ENCODE measurements at regions not wholly inside any gene's neighbourhood (a gene's known extent, or its start where the extent isn't known, plus 50 kb on each side); places are given as distances from the start of the nearest gene placed in this dataset.

- TF ChIP-seq CTCF (IDR thresholded peaks at IDR 0.05; ENCODE audit: low read depth, low read length): no peak
- no peak overlapping the region for H3K4me3 ChIP-seq (ENCODE audit: low read depth, low read length)
Observed at GRCh38 chr1:14476170-14476955, 122.1 kb upstream of the KAZN start.

- TF ChIP-seq CTCF (IDR thresholded peaks at IDR 0.05; ENCODE audit: low read depth, low read length): no peak
- no peak overlapping the region for H3K4me3 ChIP-seq (ENCODE audit: low read depth, low read length)
Observed at GRCh38 chr1:14478120-14478519, 120.4 kb upstream of the KAZN start.

GRCh38 chr1:14479865-14480264 lies 118.6 kb upstream of the KAZN start:
- no peak for TF ChIP-seq CTCF (IDR thresholded peaks at IDR 0.05; ENCODE audit: low read depth, low read length)
- H3K4me3 ChIP-seq (ENCODE audit: low read depth, low read length): no peak overlapping the region

- H3K4me3 ChIP-seq (ENCODE audit: low read depth, low read length): no peak overlapping the region
- TF ChIP-seq CTCF (IDR thresholded peaks at IDR 0.05; ENCODE audit: low read depth, low read length): no peak
Observed at GRCh38 chr1:14482784-14483450, 115.6 kb upstream of the KAZN start.

GRCh38 chr1:14485285-14485684 lies 113.2 kb upstream of the KAZN start:
- TF ChIP-seq CTCF (IDR thresholded peaks at IDR 0.05; ENCODE audit: low read depth, low read length): no peak
- no peak overlapping the region for H3K4me3 ChIP-seq (ENCODE audit: low read depth, low read length)

GRCh38 chr1:14486401-14487201 lies 111.9 kb upstream of the KAZN start:
- no peak for TF ChIP-seq CTCF (IDR thresholded peaks at IDR 0.05; ENCODE audit: low read depth, low read length)
- H3K4me3 ChIP-seq (ENCODE audit: low read depth, low read length): no peak overlapping the region
